ENCODE measurements at regions not wholly inside any gene's neighbourhood (a gene's known extent, or its start where the extent isn't known, plus 50 kb on each side); places are given as distances from the start of the nearest gene placed in this dataset.

DNA sequence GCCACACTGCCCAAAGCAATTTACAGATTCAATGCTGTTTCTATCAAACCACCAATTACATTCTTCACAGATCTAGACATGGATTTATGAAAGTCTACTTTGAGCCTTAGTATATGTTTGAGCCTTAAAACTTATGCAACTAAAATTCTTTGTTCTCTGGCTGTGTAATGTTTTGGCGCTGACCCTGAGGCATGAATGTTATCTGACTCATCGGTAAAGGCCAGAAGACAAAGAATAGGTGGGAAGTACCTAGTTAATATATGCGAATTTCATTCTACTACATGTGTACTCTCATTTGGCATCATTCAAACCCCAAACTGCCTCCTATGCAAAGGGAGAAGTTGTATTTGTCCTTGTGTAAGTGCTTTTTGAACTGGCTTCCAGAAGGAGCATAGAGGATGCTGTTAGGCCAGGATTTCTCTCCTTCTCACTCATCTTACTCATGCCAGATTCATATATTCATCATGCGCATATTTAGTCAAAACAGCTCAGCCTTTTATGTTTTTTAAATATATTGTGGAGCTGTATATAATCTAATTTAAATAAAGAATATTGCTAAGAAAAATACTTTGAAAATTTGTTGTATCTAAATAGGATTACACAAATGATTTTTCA, 204.2 kb downstream of the NFKBIZ start:
- no peak overlapping the region for H2AFZ ChIP-seq (ENCODE audit: low read depth, low read length)
- no peaks in the 10 kb centered on the region for H4K20me1 ChIP-seq (ENCODE audit: insufficient read depth)
- no peaks in the 10 kb centered on the region for H3F3A ChIP-seq (ENCODE audit: insufficient read depth, low read length, poor library complexity, severe bottlenecking)
- H3K9me2 ChIP-seq (ENCODE audit: insufficient read depth, low read length) = no peaks in the 10 kb centered on the region
- no peak overlapping the region for H3K4me3 ChIP-seq (ENCODE audit: low read length)
- no peak overlapping the region for H3K9ac ChIP-seq (ENCODE audit: low read length)
- H3K9me3 ChIP-seq (ENCODE audit: low read length) = no peaks in the 10 kb centered on the region
- H3K27ac ChIP-seq (ENCODE audit: low read length) = no peak overlapping the region
- no peak for TF ChIP-seq RAD21 (conservative IDR thresholded peaks at IDR 0.05)
- no peak for TF ChIP-seq MXI1 (conservative IDR thresholded peaks at IDR 0.05; ENCODE audit: poor library complexity, severe bottlenecking)
- TF ChIP-seq REST (IDR thresholded peaks at IDR 0.05; ENCODE audit: borderline replicate concordance) = no peak
- TF ChIP-seq EP300 (conservative IDR thresholded peaks at IDR 0.05; ENCODE audit: poor library complexity, severe bottlenecking) = no peak
- H3K36me3 ChIP-seq (ENCODE audit: insufficient read depth, low read length) = no peaks in the 10 kb centered on the region
- no peaks in the 10 kb centered on the region for H3K27me3 ChIP-seq (ENCODE audit: insufficient read depth, low read depth, low read length)
- H3K79me2 ChIP-seq (replicated peaks; ENCODE audit: insufficient read depth, low read length) = no peaks in the 10 kb centered on the region
- no peak overlapping the region for H3K4me2 ChIP-seq (ENCODE audit: low read length)

DNA sequence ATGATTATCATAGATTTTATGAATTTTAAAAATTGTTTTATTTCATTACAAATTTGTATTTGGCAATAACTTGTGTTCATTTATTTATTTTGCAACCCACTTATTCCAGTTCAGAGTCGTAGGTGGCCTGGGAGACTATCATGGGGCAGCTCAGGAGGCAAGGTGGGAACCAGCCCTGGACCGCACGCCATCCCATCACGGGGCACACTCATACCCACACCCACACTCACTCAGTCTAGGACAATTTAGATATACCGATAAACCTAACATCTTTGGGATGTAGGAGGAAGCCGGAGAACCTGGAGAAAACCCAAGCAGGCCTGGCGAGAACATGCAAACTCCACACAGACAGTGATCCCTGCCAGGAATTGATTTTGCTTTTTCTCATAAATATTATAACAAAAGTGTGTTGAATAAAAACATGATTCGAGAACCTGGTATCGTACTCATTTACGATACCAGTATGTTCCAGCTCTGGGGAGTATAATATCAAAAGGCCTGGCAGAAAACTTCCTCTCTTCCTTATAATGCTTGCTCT, 205.3 kb downstream of the NFKBIZ start:
- Histone ChIP-seq H3K27ac (ENCODE audit: low read length) (no peak overlapping the region), H3K4me3 (ENCODE audit: low read length) (no peak overlapping the region), H3K79me2 (replicated peaks; ENCODE audit: insufficient read depth, low read length) (no peaks in the 10 kb centered on the region), H3F3A (ENCODE audit: insufficient read depth, low read length, poor library complexity, severe bottlenecking) (no peaks in the 10 kb centered on the region), H4K20me1 (ENCODE audit: insufficient read depth) (no peaks in the 10 kb centered on the region), H2AFZ (ENCODE audit: low read depth, low read length) (no peak overlapping the region), H3K9me2 (ENCODE audit: insufficient read depth, low read length) (no peaks in the 10 kb centered on the region), H3K9me3 (ENCODE audit: low read length) (no peaks in the 10 kb centered on the region), H3K36me3 (ENCODE audit: insufficient read depth, low read length) (no peaks in the 10 kb centered on the region), H3K9ac (ENCODE audit: low read length) (no peak overlapping the region), H3K27me3 (ENCODE audit: insufficient read depth, low read depth, low read length) (no peaks in the 10 kb centered on the region), H3K4me2 (ENCODE audit: low read length) (no peak overlapping the region)
- no peak for TF ChIP-seq REST (IDR thresholded peaks at IDR 0.05; ENCODE audit: borderline replicate concordance)
- TF ChIP-seq EP300 (conservative IDR thresholded peaks at IDR 0.05; ENCODE audit: poor library complexity, severe bottlenecking) = no peak
- no peak for TF ChIP-seq POLR2AphosphoS5 (IDR thresholded peaks at IDR 0.05)
- no peak for TF ChIP-seq RAD21 (conservative IDR thresholded peaks at IDR 0.05)
- TF ChIP-seq SMC3 (conservative IDR thresholded peaks at IDR 0.05; ENCODE audit: poor library complexity) = no peak
- TF ChIP-seq EZH2 (IDR thresholded peaks at IDR 0.05; ENCODE audit: borderline replicate concordance, insufficient read depth, low read length, poor library complexity, severe bottlenecking) = no peak
- TF ChIP-seq MXI1 (conservative IDR thresholded peaks at IDR 0.05; ENCODE audit: poor library complexity, severe bottlenecking) = no peak
- TF ChIP-seq, protein P1, sequence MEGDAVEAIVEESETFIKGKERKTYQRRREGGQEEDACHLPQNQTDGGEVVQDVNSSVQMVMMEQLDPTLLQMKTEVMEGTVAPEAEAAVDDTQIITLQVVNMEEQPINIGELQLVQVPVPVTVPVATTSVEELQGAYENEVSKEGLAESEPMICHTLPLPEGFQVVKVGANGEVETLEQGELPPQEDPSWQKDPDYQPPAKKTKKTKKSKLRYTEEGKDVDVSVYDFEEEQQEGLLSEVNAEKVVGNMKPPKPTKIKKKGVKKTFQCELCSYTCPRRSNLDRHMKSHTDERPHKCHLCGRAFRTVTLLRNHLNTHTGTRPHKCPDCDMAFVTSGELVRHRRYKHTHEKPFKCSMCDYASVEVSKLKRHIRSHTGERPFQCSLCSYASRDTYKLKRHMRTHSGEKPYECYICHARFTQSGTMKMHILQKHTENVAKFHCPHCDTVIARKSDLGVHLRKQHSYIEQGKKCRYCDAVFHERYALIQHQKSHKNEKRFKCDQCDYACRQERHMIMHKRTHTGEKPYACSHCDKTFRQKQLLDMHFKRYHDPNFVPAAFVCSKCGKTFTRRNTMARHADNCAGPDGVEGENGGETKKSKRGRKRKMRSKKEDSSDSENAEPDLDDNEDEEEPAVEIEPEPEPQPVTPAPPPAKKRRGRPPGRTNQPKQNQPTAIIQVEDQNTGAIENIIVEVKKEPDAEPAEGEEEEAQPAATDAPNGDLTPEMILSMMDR (IDR thresholded peaks at IDR 0.05; ENCODE audit: poor library complexity, severe bottlenecking) = no peak
- TF ChIP-seq TAF1 (IDR thresholded peaks at IDR 0.05; ENCODE audit: low read depth) = no peak
